Parathyroid adenoma (tissue), 2 donors: ENCODE measurements at regions not wholly inside any gene's neighbourhood (a gene's known extent, or its start where the extent isn't known, plus 50 kb on each side); places are given as distances from the start of the nearest gene placed in this dataset.

Experiments used
- H2AFZ ChIP-seq: fragments of 300-600 bp; sonication (generic); one replicate; pipeline ENCODE4 v1.7.0; 2017; ENCODE audit warnings: antibody characterized with exemption, mild to moderate bottlenecking
- H3K27ac ChIP-seq: fragments of 300-600 bp; sonication (generic); one replicate; pipeline ENCODE4 v1.7.0; 2017
- H3K27me3 ChIP-seq: fragments of 300-600 bp; sonication (generic); one replicate; pipeline ENCODE4 v1.7.0; 2017; ENCODE audit warnings: low read length; ENCODE audit not compliant: control insufficient read depth, insufficient read depth
- H3K36me3 ChIP-seq: fragments of 300-600 bp; sonication (generic); one replicate; pipeline ENCODE4 v1.7.0; 2017; ENCODE audit warnings: low read length; ENCODE audit not compliant: control insufficient read depth, insufficient read depth
- H3K4me1 ChIP-seq: fragments of 300-600 bp; sonication (generic); one replicate; pipeline ENCODE4 v1.7.0; 2017; ENCODE audit warnings: control low read depth
- H3K4me2 ChIP-seq: fragments of 300-600 bp; sonication (generic); one replicate; pipeline ENCODE4 v1.7.0; 2017; ENCODE audit warnings: low read length
- H3K4me3 ChIP-seq: fragments of 300-600 bp; sonication (generic); one replicate; pipeline ENCODE4 v1.7.0; 2017; ENCODE audit warnings: low read depth, low read length
- H3K79me2 ChIP-seq: fragments of 300-600 bp; sonication (generic); one replicate; pipeline ENCODE4 v1.7.0; 2017; ENCODE audit warnings: control low read depth
- H3K9ac ChIP-seq: fragments of 300-600 bp; sonication (generic); one replicate; pipeline ENCODE4 v1.7.0; 2017; ENCODE audit warnings: mild to moderate bottlenecking
- H3K9me3 ChIP-seq: fragments of 300-600 bp; sonication (generic); one replicate; pipeline ENCODE4 v1.7.0; 2017; ENCODE audit warnings: low read length; ENCODE audit not compliant: control insufficient read depth
- TF ChIP-seq, protein P1 (sequence below): fragments of 300-600 bp; sonication (generic); IDR thresholded peaks from one replicate; pipeline ENCODE4 v1.7.0; 2017; ENCODE audit warnings: antibody characterized with exemption, mild to moderate bottlenecking
- donor health status: primary hyperparathyroidism.

DNA sequence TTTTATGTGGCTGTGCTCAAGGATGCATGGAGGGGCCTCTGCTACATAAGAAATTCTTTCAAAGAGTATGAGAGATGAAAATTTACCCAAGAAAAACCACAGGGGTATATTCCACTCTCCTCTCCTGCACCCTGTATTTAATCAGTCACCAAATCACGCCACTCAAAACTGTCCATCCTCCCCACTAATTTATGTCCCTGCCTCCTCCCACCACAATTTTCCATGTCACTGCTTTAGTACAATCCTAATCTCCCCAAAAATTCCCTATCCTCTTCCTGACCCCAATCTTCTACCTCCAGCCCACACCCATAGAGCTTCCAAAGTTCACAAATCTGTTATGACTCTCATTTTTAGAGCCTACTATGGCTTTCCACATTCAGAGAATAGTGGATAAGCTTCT is 125.2 kb upstream of the CDH6 start:
- Histone ChIP-seq H3K27ac (no peak overlapping the region), H3K9ac (no peak overlapping the region), H3K9me3 (no peaks in the 10 kb centered on the region), H3K4me2 (no peak overlapping the region), H3K4me1 (no peaks in the 10 kb centered on the region), H3K36me3 (no peaks in the 10 kb centered on the region), H3K27me3 (no peaks in the 10 kb centered on the region), H2AFZ (no peak overlapping the region), H3K4me3 (no peak overlapping the region), H3K79me2 (no peaks in the 10 kb centered on the region)
- TF ChIP-seq, protein P1, sequence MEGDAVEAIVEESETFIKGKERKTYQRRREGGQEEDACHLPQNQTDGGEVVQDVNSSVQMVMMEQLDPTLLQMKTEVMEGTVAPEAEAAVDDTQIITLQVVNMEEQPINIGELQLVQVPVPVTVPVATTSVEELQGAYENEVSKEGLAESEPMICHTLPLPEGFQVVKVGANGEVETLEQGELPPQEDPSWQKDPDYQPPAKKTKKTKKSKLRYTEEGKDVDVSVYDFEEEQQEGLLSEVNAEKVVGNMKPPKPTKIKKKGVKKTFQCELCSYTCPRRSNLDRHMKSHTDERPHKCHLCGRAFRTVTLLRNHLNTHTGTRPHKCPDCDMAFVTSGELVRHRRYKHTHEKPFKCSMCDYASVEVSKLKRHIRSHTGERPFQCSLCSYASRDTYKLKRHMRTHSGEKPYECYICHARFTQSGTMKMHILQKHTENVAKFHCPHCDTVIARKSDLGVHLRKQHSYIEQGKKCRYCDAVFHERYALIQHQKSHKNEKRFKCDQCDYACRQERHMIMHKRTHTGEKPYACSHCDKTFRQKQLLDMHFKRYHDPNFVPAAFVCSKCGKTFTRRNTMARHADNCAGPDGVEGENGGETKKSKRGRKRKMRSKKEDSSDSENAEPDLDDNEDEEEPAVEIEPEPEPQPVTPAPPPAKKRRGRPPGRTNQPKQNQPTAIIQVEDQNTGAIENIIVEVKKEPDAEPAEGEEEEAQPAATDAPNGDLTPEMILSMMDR, result no peak

DNA sequence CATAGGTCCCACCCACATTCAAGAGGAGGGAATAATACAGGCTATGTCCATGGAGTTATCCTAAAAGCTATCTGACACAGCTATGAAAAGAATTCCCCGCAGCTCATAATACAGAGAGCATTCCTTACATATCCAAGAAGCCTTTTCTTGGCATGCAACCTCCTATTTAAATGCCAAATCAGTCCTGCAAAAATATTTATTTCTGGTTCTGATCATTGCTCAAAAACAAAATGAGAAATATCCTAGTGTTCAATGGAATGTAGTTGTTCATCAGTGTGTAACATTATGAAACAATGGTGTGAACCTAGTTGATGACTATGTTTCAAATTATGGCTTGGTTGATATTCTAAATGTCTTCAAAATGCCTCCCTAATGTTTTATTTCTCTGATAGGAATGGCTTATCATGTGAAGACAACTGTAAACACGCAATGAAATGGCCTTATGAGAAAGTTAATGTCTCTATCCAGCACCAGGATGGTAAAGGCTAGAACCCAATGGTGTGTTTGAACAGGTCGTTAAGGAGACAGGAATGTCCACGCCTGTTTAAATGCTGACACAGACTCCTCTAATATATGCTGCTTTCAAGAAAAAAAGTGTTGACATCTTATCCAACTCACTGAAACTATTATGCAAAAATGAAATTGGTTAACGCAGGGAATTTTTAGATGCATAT is 126.7 kb upstream of the CDH6 start:
- TF ChIP-seq, protein P1, result no peak
- Histone ChIP-seq H3K4me3 (no peak overlapping the region), H3K27ac (no peak overlapping the region)

DNA sequence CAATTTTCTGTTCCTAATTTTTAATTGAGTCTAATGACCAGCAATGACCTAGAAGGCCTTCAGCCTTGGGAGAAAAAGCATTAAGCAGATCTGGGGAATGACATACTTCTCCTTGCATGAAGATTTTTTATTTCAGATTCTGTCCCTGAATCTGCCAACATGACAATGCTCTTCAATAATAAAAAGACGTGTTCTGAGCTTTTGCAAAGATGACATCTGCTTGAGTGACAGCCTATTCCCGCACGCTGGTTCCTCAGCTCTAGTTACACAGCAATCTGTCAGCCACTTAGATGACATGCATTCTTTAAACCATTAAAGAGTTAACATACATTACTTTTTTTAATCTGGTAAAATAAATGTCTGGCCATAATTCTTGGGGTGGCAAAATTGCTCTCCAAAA is 129.3 kb upstream of the CDH6 start:
- no peak overlapping the region for H3K4me2 ChIP-seq
- H2AFZ ChIP-seq, result no peak overlapping the region
- no peaks in the 10 kb centered on the region for H3K79me2 ChIP-seq
- H3K27ac ChIP-seq, result no peak overlapping the region
- TF ChIP-seq, protein P1, result no peak
- H3K4me3 ChIP-seq, result no peak overlapping the region
- no peaks in the 10 kb centered on the region for H3K9me3 ChIP-seq
- no peak overlapping the region for H3K9ac ChIP-seq
- no peaks in the 10 kb centered on the region for H3K4me1 ChIP-seq
- H3K27me3 ChIP-seq, result no peaks in the 10 kb centered on the region
- no peaks in the 10 kb centered on the region for H3K36me3 ChIP-seq

More for the DNA sequence above, 126.7 kb upstream of the CDH6 start:
- no peaks in the 10 kb centered on the region for H3K36me3 ChIP-seq
- H3K9me3 ChIP-seq, result no peaks in the 10 kb centered on the region
- no peak overlapping the region for H3K4me2 ChIP-seq
- no peaks in the 10 kb centered on the region for H3K79me2 ChIP-seq
- H2AFZ ChIP-seq, result no peak overlapping the region
- no peaks in the 10 kb centered on the region for H3K4me1 ChIP-seq
- H3K9ac ChIP-seq, result no peak overlapping the region
- H3K27me3 ChIP-seq, result no peaks in the 10 kb centered on the region

DNA sequence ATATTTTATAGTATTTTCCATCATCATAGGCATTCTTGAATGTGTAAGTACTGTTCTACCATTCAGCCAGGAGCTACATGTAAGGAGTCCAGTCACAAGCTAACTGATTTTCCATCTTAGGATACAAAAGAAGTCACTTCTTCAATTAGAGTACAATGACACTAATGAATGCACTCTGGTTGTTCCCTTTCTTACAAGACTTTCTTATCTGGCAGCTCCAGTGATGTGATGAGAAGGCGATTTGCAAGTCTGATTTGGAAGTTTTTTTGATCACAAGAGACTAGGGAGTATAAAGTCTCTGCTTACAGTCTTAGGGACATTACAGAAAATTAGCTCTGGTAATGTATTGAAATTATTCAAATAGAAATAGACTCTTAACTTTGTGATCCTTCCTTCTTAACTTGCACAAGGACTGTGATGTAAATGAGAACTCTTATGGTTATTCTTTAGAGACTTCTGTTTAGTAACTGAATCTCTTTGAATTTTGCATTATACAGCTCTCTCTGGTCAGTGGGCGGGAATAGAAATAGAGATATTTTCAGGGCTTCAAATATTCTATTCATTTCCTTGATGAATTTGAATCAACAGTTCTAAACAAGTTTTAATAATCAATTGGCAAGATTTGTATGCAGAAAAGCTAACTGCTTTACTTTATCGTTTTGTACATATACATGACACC is 130.4 kb upstream of the CDH6 start:
- Histone ChIP-seq H3K27me3 (no peaks in the 10 kb centered on the region), H3K27ac (no peak overlapping the region), H3K4me2 (no peak overlapping the region), H3K4me1 (no peaks in the 10 kb centered on the region), H3K79me2 (no peaks in the 10 kb centered on the region), H3K9ac (no peak overlapping the region), H2AFZ (no peak overlapping the region), H3K36me3 (no peaks in the 10 kb centered on the region), H3K9me3 (no peaks in the 10 kb centered on the region), H3K4me3 (no peak overlapping the region)
- TF ChIP-seq, protein P1, result no peak

DNA sequence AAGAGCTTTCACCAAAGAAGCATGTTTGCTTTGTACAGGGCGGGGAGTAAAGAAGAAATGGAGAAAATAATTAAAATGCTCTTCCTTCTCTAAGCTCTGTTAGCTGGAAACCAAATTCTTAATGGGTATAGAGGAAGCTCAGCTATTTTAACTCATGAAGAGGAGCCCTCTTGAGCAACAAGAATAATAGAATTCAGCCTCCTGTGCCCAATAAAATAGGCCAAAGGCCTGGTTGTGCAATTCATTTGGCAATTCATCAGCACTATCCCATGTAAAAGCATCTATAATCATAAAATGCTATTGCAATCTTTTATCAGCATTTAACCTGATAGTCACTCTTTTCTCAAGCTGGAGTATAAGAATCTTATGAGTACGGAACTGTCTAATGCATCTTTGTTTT is 133.6 kb upstream of the CDH6 start:
- H3K4me3 ChIP-seq, result no peak overlapping the region
- H3K9me3 ChIP-seq, result no peaks in the 10 kb centered on the region
- H3K79me2 ChIP-seq, result no peaks in the 10 kb centered on the region
- H3K27me3 ChIP-seq, result no peaks in the 10 kb centered on the region
- H3K4me2 ChIP-seq, result no peak overlapping the region
- no peak overlapping the region for H3K27ac ChIP-seq
- no peak overlapping the region for H2AFZ ChIP-seq
- no peaks in the 10 kb centered on the region for H3K4me1 ChIP-seq
- no peaks in the 10 kb centered on the region for H3K36me3 ChIP-seq
- no peak overlapping the region for H3K9ac ChIP-seq
- TF ChIP-seq, protein P1, result no peak
